ENCODE measurements at regions not wholly inside any gene's neighbourhood (a gene's known extent, or its start where the extent isn't known, plus 50 kb on each side); places are given as distances from the start of the nearest gene placed in this dataset.

- TF ChIP-seq MAFK (IDR thresholded peaks at IDR 0.05; ENCODE audit: low read length) (peak; percentile 50; the same call in 1 of the 2 replicates), ID3 (CRISPR knock-in tag; IDR thresholded peaks at IDR 0.05) (no peak), ID3 (tag; IDR thresholded peaks at IDR 0.05) (no peak), MEIS2 (IDR thresholded peaks at IDR 0.05; ENCODE audit: partially characterized antibody) (no peak), NFRKB (IDR thresholded peaks at IDR 0.05; ENCODE audit: low read depth) (no peak), ZNF764 (CRISPR knock-in tag; IDR thresholded peaks at IDR 0.05; ENCODE audit: low read depth) (no peak), MAFF (IDR thresholded peaks at IDR 0.05; ENCODE audit: low read length) (peak; percentile 65), HMG20A (CRISPR knock-in tag; conservative IDR thresholded peaks at IDR 0.05) (no peak), SREBF1 (IDR thresholded peaks at IDR 0.05; ENCODE audit: borderline replicate concordance, low read depth, low read length) (no peak), YY1 (IDR thresholded peaks at IDR 0.05; ENCODE audit: borderline replicate concordance in 1 of 3, control insufficient read depth in 1 of 3, extremely low read depth in 1 of 3, insufficient read depth in 3 of 3, insufficient read length in 1 of 3, insufficient replicate concordance in 2 of 3, low read depth in 1 of 3, low read length in 2 of 3) (no peak), FOXJ3 (CRISPR knock-in tag; IDR thresholded peaks at IDR 0.05) (no peak)
These were observed 531.6 kb upstream of the SMIM21 start (continued) for GRCh38 chr18:75959150-75959549.

GRCh38 chr18:75958683-75959082 lies 531.2 kb upstream of the SMIM21 start:
- BruUV-seq (replicated peaks) = no TSS peak
- Histone ChIP-seq H3K9me1 (ENCODE audit: control insufficient read depth, insufficient read depth, low read length) (no peaks in the 10 kb centered on the region), H3K4me3 (no peak overlapping the region), H3K27me3 (ENCODE audit: control insufficient read depth in 2 of 2, insufficient read depth in 2 of 2, low read length in 2 of 2) (no peaks in the 10 kb centered on the region), H3K36me3 (ENCODE audit: control insufficient read depth, insufficient read depth, low read length) (no peaks in the 10 kb centered on the region), H3K9ac (ENCODE audit: insufficient read depth in 1 of 2, low read depth in 2 of 2, low read length in 2 of 2) (no peak overlapping the region), H3K4me1 (replicated peaks in 1 of 2; ENCODE audit: control insufficient read depth in 2 of 2, insufficient read depth in 2 of 2, low read length in 2 of 2) (no peaks in the 10 kb centered on the region), H3K27ac (ENCODE audit: extremely low read depth, low read depth, low read length) (no peak overlapping the region), H3K4me2 (ENCODE audit: insufficient read depth, low read length) (no peak overlapping the region), H2AFZ (ENCODE audit: low read depth, low read length) (no peak overlapping the region), H3K9me3 (replicated peaks; ENCODE audit: control insufficient read depth, insufficient read depth, low read depth, low read length) (no peaks in the 10 kb centered on the region), H4K20me1 (replicated peaks; ENCODE audit: control insufficient read depth, insufficient read depth, low read length) (no peaks in the 10 kb centered on the region), H3K79me2 (ENCODE audit: control insufficient read depth, insufficient read depth, low read length) (no peaks in the 10 kb centered on the region)
- POLR2A ChIA-PET = no interaction called here
- intact Hi-C loops (cut with micrococcal nuclease) (no loop called here), in situ Hi-C loops (cut with MboI) (no loop called here)
- CTCF ChIA-PET (ENCODE audit: low intra/inter-chr PET ratio) = no interaction called here
- no peak for DNase-seq (ENCODE audit: extremely low read depth in 1 of 4, low spot score in 3 of 4)
- FAIRE-seq = no peak
- no peak for TF ChIP-seq HMG20B (CRISPR knock-in tag; IDR thresholded peaks at IDR 0.05)
- no peak for TF ChIP-seq RBM14 (IDR thresholded peaks at IDR 0.05; ENCODE audit: borderline replicate concordance, insufficient read depth, low read depth, low read length)
- TF ChIP-seq U2AF2 (optimal IDR thresholded peaks at IDR 0.05; ENCODE audit: low read depth, low read length) = no peak
- TF ChIP-seq MCM7 (IDR thresholded peaks at IDR 0.05) = no peak
- no peak for TF ChIP-seq GTF2A2 (tag; IDR thresholded peaks at IDR 0.05)
- ATAC-seq = no peak
- WGBS (ENCODE audit: insufficient coverage, low coverage, missing lambda C conversion rate) = 0% methylated on average over 1 of the region's 1 CpG

All from K562 (cell line).